GM18502 (cell line): ENCODE measurements at regions not wholly inside any gene's neighbourhood (a gene's known extent, or its start where the extent isn't known, plus 50 kb on each side); places are given as distances from the start of the nearest gene placed in this dataset.
"Not testable (repeated sequence)": the region's sequence is repeated elsewhere in the genome, so short reads cannot be mapped to it uniquely, and the experiment has no call there.

Source experiments
- ATAC-seq: cut with Tn5 transposase; IDR thresholded peaks from one replicate; pipeline ENCODE4 v1.9.1; 2021; ENCODE audit warnings: mild to moderate bottlenecking; ENCODE audit not compliant: unreplicated experiment, poor library complexity

- ATAC-seq: no peak
Observed at GRCh38 chr13:78884571-78884970, 225.6 kb upstream of the OBI1 start.

- no peak for ATAC-seq
Observed at GRCh38 chr13:78881751-78882150, 222.8 kb upstream of the OBI1 start.

- no peak for ATAC-seq
Observed at GRCh38 chr13:78881054-78881453, 222.1 kb upstream of the OBI1 start.

DNA sequence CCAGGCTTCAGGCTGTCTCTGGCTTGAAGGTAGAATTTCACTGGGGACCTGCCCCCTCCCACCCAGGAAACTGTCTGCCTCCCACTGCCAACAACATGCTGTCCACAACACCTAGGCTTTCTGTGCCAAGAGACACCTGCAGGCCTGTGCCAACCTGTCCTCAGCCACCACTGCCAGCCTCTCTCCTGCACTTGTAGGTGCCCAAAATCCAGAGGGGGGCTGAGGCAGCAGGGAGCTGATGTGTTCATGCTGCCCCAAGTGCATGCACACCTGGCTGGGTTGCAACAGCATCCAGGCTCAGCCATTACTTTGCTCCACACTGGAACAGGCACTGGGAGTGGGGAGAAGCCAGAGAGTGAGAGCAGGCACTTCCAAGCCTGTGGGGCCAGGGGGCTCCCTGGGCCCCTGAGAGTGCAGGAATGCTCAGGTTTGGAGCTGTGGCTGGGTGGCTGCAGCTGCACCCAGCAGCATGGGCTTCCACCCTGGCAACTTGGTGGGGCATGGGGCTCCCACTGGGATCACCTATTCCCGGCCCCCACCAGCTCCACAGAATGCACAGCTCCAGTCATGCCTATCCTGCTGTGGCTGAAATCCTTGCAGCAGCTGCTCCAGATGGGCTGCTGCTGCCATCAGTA is 218.1 kb upstream of the OBI1 start:
- ATAC-seq: no peak

DNA sequence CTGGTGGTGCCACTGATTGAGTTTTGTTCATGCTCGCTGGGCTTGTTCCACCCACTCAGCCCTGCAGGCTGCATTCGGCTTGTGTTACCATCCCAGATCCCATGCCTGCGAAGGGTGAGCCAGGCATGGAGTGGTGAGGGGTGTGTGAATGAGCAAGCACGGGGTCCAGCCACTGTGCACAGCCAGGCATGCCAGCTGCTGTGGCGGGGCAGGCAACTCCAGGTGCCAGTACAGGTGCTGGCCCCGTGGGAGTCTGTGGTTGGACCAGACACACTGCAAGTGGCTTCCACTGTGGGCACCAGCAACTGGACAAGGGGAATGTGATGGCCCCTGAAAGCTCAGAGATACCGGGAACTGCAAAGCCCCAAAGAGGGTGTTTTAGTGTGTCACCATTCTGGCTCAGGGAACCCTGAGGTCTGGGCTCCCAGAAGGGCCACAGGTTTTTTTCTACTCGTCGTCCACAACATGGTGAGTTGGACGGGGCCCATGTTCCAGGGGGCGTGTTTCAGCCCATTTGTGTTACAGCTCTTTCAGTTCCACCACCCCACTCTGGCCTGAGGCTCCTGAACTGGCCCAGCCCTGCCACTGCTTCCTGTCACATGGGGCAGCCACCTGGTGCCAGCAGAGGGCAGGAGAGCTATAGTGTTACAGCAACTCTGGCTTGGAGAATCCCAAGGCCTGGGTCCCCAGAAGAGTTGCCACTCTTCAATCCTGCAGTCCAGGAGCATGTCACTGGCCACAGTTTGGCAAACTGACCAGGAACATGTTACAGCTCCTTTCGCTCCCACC is 217.0 kb upstream of the OBI1 start:
- ATAC-seq: peak; percentile 76

GRCh38 chr13:78868991-78869390 is 210.0 kb upstream of the OBI1 start:
- ATAC-seq: no peak

DNA sequence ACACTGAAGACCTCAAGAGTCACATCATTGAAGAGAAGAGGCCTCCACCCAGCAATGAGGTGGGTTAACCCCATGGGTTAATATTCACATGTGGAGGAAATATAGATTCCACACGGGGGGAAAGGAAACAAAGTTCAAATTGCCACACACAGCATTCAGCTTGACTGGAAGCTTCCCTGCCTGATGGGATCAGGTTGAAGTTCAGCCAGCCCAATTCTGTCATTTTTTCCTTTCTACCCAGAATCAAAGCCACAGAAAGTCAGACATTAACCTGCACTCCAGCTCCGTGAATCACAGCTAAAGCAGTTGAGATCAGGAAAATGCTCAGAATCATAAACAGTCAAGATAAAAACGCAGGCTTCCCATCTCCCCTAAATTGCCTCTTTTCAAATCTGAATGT is 208.7 kb upstream of the OBI1 start:
- ATAC-seq: no peak

- not testable (repeated sequence) for ATAC-seq
Observed at GRCh38 chr13:78866076-78866475, 207.1 kb upstream of the OBI1 start.

DNA sequence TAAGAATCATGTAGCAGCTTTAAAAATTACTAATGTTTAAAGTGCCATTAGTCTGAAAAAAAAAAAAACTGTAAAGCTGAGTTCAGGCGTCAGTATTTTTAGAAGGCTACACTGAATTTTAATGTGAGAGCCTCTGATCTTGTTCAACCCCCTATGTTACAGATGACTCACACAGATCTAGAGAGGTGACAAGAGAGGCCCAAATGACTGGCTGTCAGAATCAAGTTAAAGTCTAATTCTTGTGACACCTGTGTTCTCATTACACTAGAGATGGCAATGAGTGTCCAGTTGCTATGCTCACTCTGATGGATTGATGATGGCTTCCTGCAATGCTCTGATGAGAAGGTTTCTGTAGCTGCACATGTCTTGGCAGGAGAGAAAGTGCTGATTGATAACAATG is 203.5 kb upstream of the OBI1 start:
- ATAC-seq: no peak

DNA sequence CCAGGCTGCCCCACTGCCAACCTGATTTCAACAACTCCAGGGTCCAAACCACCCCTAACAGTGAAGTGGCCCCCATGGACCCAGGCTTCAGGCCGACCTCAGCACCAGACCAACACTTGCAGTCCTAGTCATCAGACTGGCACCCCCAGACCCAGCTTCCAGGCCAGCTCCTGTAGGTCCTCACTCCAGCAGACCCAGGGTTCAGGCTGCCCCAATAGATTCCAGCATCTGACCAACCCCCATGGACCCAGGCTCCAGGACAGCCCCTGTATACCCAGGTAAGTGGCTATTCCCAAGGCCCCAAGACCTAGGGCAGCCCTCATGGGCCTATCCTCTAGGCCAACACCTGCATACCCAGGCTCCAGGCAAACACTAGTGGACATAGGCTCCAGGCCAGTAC is 193.8 kb upstream of the OBI1 start:
- no peak for ATAC-seq

GRCh38 chr13:78845656-78846365 is 186.9 kb upstream of the OBI1 start:
- no peak for ATAC-seq

DNA sequence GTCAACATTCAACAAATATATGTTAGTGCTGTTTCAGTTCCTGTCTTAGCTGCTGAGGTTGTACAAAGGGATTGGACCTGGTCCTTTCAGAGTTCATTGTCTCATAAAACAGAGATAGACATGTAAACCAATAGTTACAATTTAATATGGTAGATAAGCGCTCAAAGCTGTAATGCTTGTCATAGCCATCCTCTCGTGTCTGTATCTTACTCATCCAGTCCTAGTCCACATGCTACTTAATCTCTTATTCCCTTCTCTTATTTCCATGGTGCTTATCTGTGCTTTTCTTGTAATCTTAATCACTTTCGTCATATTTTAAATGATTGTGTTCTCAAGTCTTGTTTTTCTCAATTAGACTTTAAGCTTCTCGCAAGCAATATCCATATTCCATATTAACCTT is 185.2 kb upstream of the OBI1 start:
- ATAC-seq: no peak

- ATAC-seq: no peak
Observed at GRCh38 chr13:78841358-78841963, 182.5 kb upstream of the OBI1 start.

DNA sequence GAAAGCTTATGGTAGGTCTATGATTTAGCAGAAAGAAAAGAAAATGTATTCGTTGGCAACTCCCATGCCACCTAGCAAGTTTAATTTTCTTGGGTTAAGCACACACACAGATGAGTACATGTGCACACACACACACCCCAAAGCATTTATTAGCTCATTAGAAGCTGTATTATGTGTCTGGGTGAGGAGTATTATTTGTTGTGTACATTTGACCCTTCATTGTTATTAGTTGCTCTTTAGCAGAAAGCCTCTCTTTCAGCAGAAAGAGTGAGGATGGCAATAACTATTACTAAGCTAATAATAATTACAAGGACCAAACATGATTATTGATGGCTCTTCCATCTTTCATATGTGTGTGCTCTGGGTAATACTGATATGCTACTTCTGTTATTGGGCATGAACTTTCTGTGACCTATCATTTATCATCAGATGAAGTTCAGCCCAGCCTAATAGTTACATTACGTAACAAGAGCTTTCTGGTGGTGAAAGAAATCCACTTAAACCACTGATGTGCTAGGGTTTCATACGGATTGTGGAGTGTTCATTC is 177.4 kb upstream of the OBI1 start:
- no peak for ATAC-seq

GRCh38 chr13:78832461-78832860 is 173.5 kb upstream of the OBI1 start:
- no peak for ATAC-seq

GRCh38 chr13:78830508-78830907 is 171.6 kb upstream of the OBI1 start:
- no peak for ATAC-seq

DNA sequence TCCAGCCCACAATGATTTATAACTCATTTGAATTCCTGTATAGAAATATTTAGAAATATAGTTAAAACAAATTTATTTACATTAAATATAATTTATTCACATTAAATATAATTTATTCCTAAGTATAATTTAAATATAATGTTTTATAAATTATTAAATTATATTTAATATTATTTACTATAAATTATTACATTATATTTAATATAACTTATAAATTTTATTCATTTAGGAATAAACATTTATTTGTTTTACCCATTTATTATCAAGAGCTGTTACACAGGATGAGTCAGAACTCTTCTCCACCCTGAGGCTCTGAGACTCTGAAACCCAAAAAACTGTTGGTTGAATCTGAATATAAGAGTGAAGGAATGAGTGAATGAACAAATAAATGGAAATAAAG is 170.9 kb upstream of the OBI1 start:
- no peak for ATAC-seq

DNA sequence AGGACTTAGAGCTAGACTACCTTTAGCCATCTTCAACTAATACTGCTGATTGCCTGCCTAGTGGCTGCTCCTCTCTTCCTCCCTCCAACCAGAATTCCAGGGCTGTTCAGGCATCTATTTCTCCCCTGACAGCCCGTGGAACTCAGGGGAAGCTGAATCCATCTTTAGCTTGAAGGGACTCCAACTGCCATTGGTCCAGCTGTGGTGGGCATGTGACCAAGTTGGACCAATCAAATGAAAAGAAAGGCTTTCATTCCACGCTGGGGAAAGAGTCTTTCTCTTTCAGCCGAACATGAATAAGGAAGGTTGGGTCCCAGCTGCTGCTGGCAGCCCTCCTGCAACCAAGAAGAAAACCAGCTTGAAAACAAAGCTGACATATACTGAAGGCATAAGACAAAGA is 168.5 kb upstream of the OBI1 start:
- ATAC-seq: no peak

GRCh38 chr13:78826936-78827335 is 168.0 kb upstream of the OBI1 start:
- no peak for ATAC-seq

DNA sequence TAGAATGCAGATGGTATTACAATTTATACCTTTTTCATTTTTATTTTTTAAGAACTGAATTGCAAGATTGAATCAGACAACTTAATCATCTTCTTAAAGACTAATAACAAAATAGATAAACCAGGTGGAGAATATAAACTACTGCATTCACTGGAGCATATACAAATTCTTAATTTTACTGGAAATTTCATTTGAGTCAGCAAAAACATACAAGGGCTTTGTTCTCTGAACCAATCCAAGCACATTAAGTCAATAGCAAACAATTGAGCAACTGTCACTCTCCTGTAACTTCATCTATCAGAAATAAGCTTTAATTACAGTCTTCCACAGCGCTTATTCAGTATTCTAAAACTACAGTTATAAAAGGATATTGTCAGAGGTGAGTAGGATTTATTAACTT is 167.4 kb upstream of the OBI1 start:
- no peak for ATAC-seq

DNA sequence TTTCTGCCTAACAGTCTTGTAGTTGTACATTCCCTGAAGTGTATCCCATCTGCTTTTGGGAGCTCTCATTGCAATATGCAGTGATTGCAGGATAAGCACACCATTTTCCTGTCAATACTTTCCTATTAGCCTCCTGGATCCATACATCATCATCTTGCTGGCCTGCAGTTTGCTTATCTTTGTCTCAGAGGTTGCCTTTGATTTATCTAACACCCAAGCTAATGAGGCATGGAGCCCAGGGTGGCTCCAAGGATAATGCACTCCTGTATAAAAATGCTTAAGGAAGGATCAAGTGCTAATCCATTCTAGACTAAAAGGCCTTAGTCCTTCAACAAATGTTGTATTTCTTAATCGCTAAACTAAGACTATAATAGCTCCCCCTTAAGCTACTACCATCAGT is 161.6 kb upstream of the OBI1 start:
- ATAC-seq: no peak
